ENCODE measurements at regions not wholly inside any gene's neighbourhood (a gene's known extent, or its start where the extent isn't known, plus 50 kb on each side); places are given as distances from the start of the nearest gene placed in this dataset.

GRCh38 chr1:243903041-243903440, 53.0 kb upstream of the AKT3 start:
- H3K27me3 ChIP-seq (ENCODE audit: insufficient read depth, poor library complexity, severe bottlenecking), result peaks cover 2% of the 10 kb centered on the region
- H3K4me3 ChIP-seq (replicated peaks; ENCODE audit: insufficient read depth, low read length), result no peak overlapping the region
- TF ChIP-seq CTCF (IDR thresholded peaks at IDR 0.05; ENCODE audit: insufficient read depth, low read length), result no peak
- no peak for TF ChIP-seq REST (IDR thresholded peaks at IDR 0.05; ENCODE audit: insufficient replicate concordance, low read depth)
- H3K27ac ChIP-seq (replicated peaks), result no peak overlapping the region
- no peak for DNase-seq (ENCODE audit: low read depth in 1 of 2, low spot score in 1 of 2)

GRCh38 chr1:243902100-243902499, 52.1 kb upstream of the AKT3 start:
- Histone ChIP-seq H3K27ac (replicated peaks) (no peak overlapping the region), H3K4me3 (replicated peaks; ENCODE audit: insufficient read depth, low read length) (no peak overlapping the region), H3K27me3 (ENCODE audit: insufficient read depth, poor library complexity, severe bottlenecking) (peaks cover 2% of the 10 kb centered on the region)
- DNase-seq (ENCODE audit: low read depth in 1 of 2, low spot score in 1 of 2), result no peak
- no peak for TF ChIP-seq REST (IDR thresholded peaks at IDR 0.05; ENCODE audit: insufficient replicate concordance, low read depth)
- no peak for TF ChIP-seq SPI1 (IDR thresholded peaks at IDR 0.05; ENCODE audit: borderline replicate concordance, low read depth)
- TF ChIP-seq GABPA (IDR thresholded peaks at IDR 0.05; ENCODE audit: low read depth), result no peak
- no peak for TF ChIP-seq POLR2AphosphoS5 (IDR thresholded peaks at IDR 0.05; ENCODE audit: low read depth)
- TF ChIP-seq CTCF (IDR thresholded peaks at IDR 0.05; ENCODE audit: insufficient read depth, low read length), result no peak

All from HL-60 (cell line).